Neural crest cell (in vitro differentiated cells): ENCODE measurements at regions not wholly inside any gene's neighbourhood (a gene's known extent, or its start where the extent isn't known, plus 50 kb on each side); places are given as distances from the start of the nearest gene placed in this dataset.

ENCODE experiments used
- DNase-seq: peaks from one replicate; pipeline ENCODE4 v3.0.0; 2021; ENCODE audit warnings: low read depth, mixed read lengths, low spot score
- H3K27ac Mint-ChIP-seq: one replicate; pipeline ENCODE4 v1.8.0; 2021; ENCODE audit warnings: mild to moderate bottlenecking, mixed read lengths; ENCODE audit not compliant: unreplicated experiment
- H3K27me3 Mint-ChIP-seq: 2 replicates; pipeline ENCODE4 v1.8.0; 2021; ENCODE audit warnings: low read depth, mild to moderate bottlenecking, mixed read lengths
- H3K36me3 Mint-ChIP-seq: 2 replicates; pipeline ENCODE4 v1.8.0; 2021; ENCODE audit warnings: low read depth, mild to moderate bottlenecking, mixed read lengths
- H3K4me1 Mint-ChIP-seq: 2 replicates; pipeline ENCODE4 v1.8.0; 2021; ENCODE audit warnings: mixed read lengths
- H3K4me3 Mint-ChIP-seq: one replicate; pipeline ENCODE4 v1.8.0; 2021; ENCODE audit warnings: mild to moderate bottlenecking, mixed read lengths
- H3K9me3 Mint-ChIP-seq: 2 replicates; pipeline ENCODE4 v1.8.0; 2021; ENCODE audit warnings: mixed read lengths
- CTCF ChIP-seq: fragments of 200-600 bp; sonication (generic); conservative IDR thresholded peaks from 2 replicates; pipeline ENCODE4 v1.5.0; 2021; ENCODE audit warnings: antibody characterized with exemption, mild to moderate bottlenecking

- no peak for DNase-seq
- Mint-ChIP-seq H3K9me3 (peaks cover 6% of the 10 kb centered on the region), H3K4me3 (no peak overlapping the region), H3K27ac (no peak overlapping the region), H3K36me3 (no peaks in the 10 kb centered on the region), H3K27me3 (no peaks in the 10 kb centered on the region), H3K4me1 (no peaks in the 10 kb centered on the region)
- TF ChIP-seq CTCF, result no peak
Measured at GRCh38 chr2:185335879-185336278, 402.7 kb upstream of the FSIP2 start.

DNA sequence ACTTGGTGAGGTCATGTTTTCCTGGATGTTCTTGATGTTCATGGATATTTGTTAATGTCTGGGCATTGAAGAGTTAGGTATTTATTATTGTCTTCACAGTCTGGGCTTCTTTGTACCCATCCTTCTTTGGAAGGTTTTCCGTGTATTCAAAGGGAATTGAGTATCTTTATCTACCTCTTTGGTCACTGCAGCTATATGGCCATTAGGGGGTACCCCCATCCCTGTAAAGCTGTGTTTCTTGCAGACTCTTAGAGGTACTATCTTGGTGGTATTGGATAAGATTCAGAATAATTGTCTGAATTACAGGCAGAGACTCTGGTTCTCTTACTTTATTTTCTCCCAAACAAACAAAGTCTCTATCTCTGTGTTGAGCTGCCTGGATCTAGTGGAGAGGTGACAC is 401.6 kb upstream of the FSIP2 start:
- TF ChIP-seq CTCF, result no peak
- Mint-ChIP-seq H3K27ac (no peak overlapping the region), H3K4me1 (no peaks in the 10 kb centered on the region), H3K27me3 (no peaks in the 10 kb centered on the region), H3K4me3 (no peak overlapping the region), H3K9me3 (peaks cover 6% of the 10 kb centered on the region), H3K36me3 (no peaks in the 10 kb centered on the region)
- DNase-seq, result no peak

- TF ChIP-seq CTCF, result no peak
- Mint-ChIP-seq H3K4me1 (no peaks in the 10 kb centered on the region), H3K27ac (no peak overlapping the region), H3K36me3 (no peaks in the 10 kb centered on the region), H3K4me3 (no peak overlapping the region), H3K27me3 (no peaks in the 10 kb centered on the region), H3K9me3 (peaks cover 6% of the 10 kb centered on the region)
- DNase-seq, result no peak
Measured at GRCh38 chr2:185338104-185338503, 400.5 kb upstream of the FSIP2 start.

GRCh38 chr2:185347445-185347844 is 391.2 kb upstream of the FSIP2 start:
- Mint-ChIP-seq H3K4me1 (no peaks in the 10 kb centered on the region), H3K36me3 (no peaks in the 10 kb centered on the region), H3K4me3 (no peak overlapping the region), H3K27ac (no peak overlapping the region), H3K27me3 (no peaks in the 10 kb centered on the region), H3K9me3 (peaks cover 5% of the 10 kb centered on the region)
- no peak for DNase-seq
- no peak for TF ChIP-seq CTCF

DNA sequence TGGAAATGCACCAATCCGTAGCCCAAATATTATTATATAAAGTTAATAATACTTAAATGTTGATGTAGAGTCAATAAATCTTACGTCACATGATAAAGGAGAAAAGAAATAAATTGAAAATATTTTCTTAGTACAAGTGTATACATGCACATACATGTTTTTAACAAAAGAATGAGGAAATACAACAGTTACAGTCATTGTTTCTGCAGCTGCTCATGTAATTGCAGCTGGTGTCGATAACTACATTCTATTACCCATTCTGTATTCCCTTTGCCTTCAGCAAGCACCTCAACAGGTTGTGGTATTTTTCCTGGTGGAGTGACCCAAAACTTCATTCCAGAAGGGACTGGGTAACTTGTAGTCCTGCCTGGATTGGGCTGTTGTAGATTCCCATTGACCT is 377.8 kb upstream of the FSIP2 start:
- Mint-ChIP-seq H3K27ac (no peak overlapping the region), H3K4me3 (no peak overlapping the region), H3K4me1 (no peaks in the 10 kb centered on the region), H3K27me3 (no peaks in the 10 kb centered on the region), H3K36me3 (no peaks in the 10 kb centered on the region), H3K9me3 (peaks cover 4% of the 10 kb centered on the region)
- DNase-seq, result no peak
- TF ChIP-seq CTCF, result no peak

DNA sequence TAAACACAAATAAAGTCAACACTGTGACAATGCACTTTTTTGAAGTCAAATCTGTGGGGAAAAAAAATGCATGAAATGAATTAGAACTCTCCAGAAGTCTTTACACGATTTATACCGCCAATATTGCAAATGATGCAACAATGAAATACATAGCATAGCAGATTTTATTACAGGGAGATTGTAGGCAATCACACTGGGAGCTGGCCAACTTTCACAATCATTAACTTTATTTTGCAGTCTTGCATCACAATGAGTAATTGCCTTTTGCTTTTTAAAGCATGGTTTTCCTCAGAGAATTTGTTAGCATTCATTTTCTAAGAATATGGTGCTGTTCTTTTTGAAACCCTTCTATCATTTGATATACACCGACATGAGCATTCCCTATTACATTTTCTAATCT is 366.4 kb upstream of the FSIP2 start:
- Mint-ChIP-seq H3K4me1 (no peaks in the 10 kb centered on the region), H3K27ac (no peak overlapping the region), H3K36me3 (no peaks in the 10 kb centered on the region), H3K27me3 (no peaks in the 10 kb centered on the region), H3K9me3 (no peaks in the 10 kb centered on the region), H3K4me3 (no peak overlapping the region)
- TF ChIP-seq CTCF, result no peak
- DNase-seq, result no peak
